Stimulated activated CD8-positive, alpha-beta memory T cell treated with anti-CD3 and anti-CD28 coated beads, Interleukin-4, amount 100 ng/mL, for 4 hours (primary cell): ENCODE measurements at regions not wholly inside any gene's neighbourhood (a gene's known extent, or its start where the extent isn't known, plus 50 kb on each side); places are given as distances from the start of the nearest gene placed in this dataset.

ENCODE experiments used
- DNase-seq, 2 donors: peaks; one replicate each; pipeline ENCODE4 v3.0.0-alpha.2; 2020; ENCODE audit warnings: low read depth in 2 of 2, low spot score in 1 of 2

DNA sequence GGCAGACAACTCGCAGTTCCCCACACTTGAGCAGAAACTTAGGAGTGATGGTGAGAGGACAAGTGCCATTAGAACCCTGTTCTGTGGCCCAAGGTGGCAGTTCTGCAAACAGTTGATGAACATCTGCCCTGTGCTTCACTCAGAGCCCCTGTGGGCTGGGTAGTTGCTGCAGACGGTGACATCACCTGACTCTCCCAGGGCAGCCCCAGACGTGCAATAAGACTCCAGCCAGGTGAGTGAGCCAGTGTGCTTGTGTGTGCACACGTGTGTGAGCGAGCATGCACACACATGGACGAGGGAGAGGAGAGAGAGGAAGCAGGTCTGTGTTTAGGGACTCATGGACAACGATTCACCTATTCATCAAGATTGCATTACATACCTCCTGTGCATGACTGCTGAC is 136.0 kb upstream of the GLI2 start:
- no peak for DNase-seq

DNA sequence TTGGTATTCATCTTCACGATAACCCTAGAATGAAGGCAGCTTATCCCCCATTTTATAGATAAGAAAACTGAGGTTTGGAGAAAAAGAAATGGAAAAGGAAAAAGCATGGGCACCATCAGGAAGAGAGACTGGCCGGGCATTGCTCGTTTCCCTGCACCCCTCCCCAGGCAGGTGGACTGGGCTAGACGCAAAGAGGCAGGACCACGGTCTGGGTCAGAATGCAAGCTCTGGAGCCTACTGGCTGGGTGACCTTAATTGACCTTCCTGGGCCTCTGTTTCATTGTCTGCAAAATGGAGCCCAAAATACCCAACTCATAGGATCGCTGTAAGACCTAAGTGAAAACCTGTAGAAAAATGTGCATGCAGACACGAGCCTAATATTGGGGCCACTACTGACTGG is 135.3 kb upstream of the GLI2 start:
- DNase-seq, result no peak

DNA sequence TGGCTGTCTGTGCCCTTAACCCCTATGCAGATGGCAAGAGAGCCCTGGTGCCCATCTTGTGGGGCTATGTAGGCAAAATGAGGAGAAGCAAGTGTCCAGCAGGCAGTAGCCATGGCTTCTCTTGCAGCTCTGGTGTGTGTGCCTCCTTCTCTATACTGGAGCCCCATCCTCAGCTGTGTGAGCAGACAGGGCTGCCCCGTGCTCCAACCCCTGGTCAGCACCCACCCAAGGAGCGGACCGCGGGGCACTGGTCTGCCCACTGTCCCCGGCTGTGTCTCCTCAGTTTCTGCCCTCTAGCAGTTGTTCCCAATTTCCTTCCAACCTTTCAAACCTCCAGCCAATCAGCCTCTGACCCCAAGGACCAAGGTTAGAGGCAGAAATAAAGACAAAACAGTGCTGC is 134.9 kb upstream of the GLI2 start:
- no peak for DNase-seq

- DNase-seq, result no peak
Observed at GRCh38 chr2:120601566-120601965, 134.1 kb upstream of the GLI2 start.

GRCh38 chr2:120602251-120602650 is 133.4 kb upstream of the GLI2 start:
- no peak for DNase-seq

- DNase-seq, result no peak
Observed at GRCh38 chr2:120604767-120605166, 130.9 kb upstream of the GLI2 start.

- DNase-seq, result no peak
Observed at GRCh38 chr2:120605231-120605935, 130.3 kb upstream of the GLI2 start.

DNA sequence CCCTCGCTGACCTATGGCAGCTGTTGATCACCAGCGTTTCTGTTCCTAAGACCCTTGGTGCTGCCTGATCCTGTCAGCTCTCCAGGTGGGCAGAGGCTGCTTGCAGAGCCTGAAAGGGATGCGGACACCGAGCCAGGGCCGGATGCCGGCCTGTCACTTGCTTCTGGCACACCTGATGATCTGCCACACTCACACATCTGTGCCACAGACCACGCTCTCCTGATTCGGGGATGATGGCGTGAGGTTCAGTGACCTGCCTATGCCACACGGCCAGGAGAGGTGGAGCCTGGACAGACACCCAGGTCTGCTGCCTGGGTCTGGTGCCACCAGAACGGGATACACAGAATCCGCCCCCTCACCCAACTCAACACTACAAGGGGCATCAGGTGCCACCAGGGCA is 129.4 kb upstream of the GLI2 start:
- no peak for DNase-seq

- no peak for DNase-seq
Observed at GRCh38 chr2:120606931-120607330, 128.7 kb upstream of the GLI2 start.

GRCh38 chr2:120607506-120607905 is 128.2 kb upstream of the GLI2 start:
- no peak for DNase-seq

- no peak for DNase-seq
Observed at GRCh38 chr2:120607996-120608395, 127.7 kb upstream of the GLI2 start.

DNA sequence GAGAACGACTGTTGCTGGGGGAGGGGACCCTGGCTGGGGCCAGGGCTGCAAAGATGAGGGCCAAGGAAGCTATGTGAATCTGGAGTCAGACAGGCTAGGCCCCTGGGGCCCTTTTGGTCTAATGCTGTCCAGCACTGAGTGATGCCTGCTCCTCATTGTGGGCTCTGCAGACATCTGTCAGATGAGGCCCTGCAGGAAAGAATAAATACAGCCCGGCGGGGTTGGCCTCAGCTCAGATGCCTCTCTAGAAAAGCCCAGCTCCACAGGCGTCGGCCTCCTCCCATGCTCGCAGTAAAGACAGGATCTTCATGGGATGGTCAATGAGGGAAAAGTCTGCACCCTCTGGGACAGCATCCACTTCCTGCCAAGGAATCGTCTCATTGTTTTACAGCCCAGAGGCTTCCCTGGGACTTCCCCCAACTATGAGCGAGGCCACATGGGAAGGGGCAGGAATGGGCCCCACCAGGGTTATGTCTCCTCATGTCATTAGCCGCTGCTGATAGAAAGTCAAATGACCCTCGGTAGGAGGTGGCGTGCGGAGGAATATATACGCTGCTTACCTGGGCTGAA is 125.8 kb upstream of the GLI2 start:
- DNase-seq, result no peak

- no peak for DNase-seq
Observed at GRCh38 chr2:120611016-120611415, 124.7 kb upstream of the GLI2 start.

DNA sequence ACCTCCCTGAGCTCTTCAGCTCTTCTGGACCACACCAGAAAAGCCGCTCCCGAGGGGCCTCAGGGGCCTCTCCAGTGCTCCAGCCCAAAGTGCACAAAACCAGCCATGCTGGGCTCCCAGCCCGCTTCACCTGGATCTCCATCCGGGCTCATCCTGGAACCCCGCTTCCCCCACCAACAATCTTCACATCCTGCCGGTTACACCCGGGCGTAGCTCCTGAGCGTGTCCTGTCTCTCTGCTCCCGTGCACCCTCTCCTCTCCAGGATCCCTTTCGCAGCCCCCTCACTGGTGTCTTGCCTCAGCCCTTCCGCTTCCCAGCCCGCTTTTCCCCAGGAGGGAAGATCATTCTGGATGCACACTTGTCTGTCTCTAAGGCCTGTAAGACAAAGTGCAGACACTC is 123.7 kb upstream of the GLI2 start:
- no peak for DNase-seq

DNA sequence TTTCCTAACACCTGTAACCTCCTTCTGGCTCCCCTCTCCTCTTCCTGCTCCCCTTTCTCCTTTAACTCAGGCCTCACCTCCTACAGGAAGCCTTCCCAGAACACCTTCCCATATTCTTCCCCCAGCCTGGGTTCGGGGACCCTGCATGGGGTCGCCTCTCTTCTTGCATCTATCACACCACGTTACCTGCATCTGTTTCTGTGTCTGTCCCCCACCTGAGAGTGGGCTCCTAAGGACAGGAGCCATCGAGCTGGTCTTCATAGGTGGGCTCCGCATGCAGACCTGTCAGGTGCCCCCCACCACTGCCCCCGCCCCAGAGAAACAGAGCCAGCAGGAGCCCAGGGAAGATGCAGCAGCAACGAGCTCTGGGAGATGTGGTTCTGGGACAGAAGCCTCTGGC is 123.2 kb upstream of the GLI2 start:
- DNase-seq, result no peak

GRCh38 chr2:120612931-120613330 is 122.7 kb upstream of the GLI2 start:
- no peak for DNase-seq

DNA sequence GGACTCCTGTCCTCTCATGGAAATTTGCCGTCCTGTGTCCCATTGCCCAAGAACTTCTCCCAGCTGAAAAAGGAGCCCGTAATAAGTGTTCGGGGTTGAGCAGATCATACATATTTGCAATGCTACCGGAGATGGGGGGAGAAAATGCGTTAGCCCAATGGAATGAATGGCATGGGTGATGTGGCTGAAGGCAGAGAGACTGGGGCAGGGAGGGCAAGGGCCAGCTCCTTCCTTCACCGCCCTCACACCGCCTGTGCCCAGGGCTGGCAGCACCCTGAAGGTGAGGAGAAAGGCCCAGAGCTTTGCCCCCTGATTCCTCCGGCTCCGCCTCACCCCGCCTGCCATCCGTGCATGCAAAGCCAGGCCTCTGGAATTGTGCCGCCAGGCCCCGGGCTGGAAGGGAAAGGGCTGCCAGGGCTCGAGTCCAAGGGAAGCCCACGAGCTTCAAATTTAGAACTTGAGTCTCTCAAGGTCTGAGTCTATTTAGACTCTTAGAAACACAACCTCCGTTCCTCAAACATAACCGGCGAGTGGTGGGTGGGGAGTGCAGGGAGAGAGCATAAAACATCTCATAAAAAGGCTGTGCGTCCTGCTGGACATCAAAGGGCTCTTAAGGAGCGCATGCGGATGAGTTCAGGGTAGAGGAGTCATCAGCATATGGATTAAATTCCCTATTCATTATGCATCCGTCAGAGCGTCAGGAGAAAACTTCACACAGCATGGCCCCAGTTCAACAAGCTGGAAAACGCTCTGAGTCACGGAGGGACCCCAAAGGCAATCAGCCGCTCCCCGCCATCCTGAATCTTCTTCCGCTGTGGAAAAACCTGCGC is 121.7 kb upstream of the GLI2 start:
- DNase-seq, result no peak

DNA sequence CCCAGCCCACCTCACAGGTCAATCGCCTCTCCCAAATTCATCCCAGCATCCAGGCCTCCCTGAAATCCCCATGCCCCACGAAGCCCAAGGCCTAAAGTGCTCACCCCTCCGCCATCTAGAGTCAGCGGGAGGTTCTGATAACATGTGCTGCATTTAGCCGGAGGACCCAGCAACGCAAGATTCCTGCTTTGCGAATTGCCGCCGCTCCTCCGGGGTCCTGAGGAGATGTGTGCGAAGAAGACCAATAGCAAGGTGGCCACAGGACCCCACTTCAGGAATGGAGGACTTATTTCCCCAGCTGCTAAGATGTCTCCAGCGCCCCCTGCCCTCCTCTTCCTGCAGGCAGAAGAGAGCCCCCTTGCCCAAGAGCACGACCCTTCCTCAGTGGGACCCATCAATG is 120.8 kb upstream of the GLI2 start:
- DNase-seq, result no peak

DNA sequence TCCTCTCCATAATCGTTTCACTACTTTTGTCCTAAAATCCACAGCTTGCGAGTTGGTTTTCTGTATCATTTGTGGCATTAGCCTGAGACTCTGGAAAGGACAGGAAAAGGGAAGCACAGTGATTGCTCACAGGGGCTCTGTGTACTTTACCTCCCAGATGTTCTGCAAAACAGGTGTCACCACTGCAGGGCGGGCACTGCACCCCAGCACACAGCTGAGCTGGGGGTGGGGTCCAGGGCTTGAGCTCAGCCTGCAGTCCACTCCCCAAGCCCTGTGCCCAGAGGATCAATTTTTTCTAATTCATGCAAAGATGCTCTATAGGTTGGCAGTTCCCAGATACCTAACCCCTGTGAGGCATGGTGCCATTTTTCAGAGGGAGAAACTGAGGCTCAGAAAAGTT is 119.4 kb upstream of the GLI2 start:
- no peak for DNase-seq

- DNase-seq, result no peak
Observed at GRCh38 chr2:120617055-120617454, 118.6 kb upstream of the GLI2 start.

DNA sequence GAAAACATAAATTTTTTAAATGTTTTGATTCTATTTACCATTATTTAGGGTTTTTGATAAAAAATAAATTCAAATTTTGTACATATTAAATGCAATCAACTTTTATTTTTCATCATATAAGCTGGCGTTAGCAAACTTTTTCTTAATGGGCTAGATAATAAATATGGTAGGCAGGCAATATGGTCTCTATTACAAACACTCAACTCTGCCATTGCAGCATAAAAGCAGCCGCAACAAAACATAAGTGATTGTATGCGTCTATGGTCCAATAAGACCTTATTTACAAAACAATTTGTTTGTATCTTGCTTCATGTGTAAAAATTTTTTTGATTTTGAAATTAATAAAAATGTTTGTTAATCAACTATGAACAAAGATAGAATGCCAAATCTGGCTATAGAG is 116.8 kb upstream of the GLI2 start:
- DNase-seq, result no peak

DNA sequence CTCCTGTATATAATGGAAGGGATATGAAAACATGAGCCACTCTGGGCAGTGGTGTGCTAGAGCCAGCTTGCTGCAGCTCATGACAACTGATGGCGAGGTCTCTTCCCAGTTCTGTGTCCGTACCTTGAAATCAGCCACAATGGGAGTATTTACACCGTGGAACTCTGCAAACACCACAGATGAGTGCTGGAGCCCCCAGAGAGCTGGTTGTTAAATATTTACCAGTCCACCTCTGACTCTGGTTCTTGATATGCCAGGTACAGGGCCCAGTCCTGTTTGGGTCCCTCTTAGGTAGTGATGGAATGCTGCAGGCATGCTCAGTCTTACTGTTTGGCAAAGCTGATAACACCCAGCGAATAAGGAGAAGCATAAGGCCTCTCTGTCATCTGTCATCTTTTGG is 116.1 kb upstream of the GLI2 start:
- DNase-seq, result no peak
